Breast epithelium (tissue), 3 donors: ENCODE measurements at regions not wholly inside any gene's neighbourhood (a gene's known extent, or its start where the extent isn't known, plus 50 kb on each side); places are given as distances from the start of the nearest gene placed in this dataset.

ENCODE experiments used
- CTCF ChIP-seq, 3 donors: fragments of 450-650 bp; IDR thresholded peaks; one replicate each; pipeline ENCODE4 v1.5.1; 2016 to 2017; ENCODE audit warnings: antibody characterized with exemption in 3 of 3, mild to moderate bottlenecking in 3 of 3, moderate library complexity in 3 of 3
- POLR2A ChIP-seq: fragments of 450-650 bp; IDR thresholded peaks from one replicate; pipeline ENCODE4 v1.6.1; 2016; ENCODE audit warnings: antibody characterized with exemption, mild to moderate bottlenecking, moderate library complexity
- POLR2AphosphoS5 ChIP-seq, 3 donors: sonication (generic); formaldehyde crosslinking; IDR thresholded peaks; one replicate each; pipeline ENCODE4 v1.6.1; 2017; ENCODE audit warnings: antibody characterized with exemption in 3 of 3

- TF ChIP-seq CTCF (IDR thresholded peaks at IDR 0.05): no peak
- TF ChIP-seq POLR2A: no peak
- TF ChIP-seq POLR2AphosphoS5 (IDR thresholded peaks at IDR 0.05): no peak
These were observed 171.5 kb upstream of the DIPK2B start for GRCh38 chrX:45372151-45372550.
